ENCODE measurements at regions not wholly inside any gene's neighbourhood (a gene's known extent, or its start where the extent isn't known, plus 50 kb on each side); places are given as distances from the start of the nearest gene placed in this dataset.

DNA sequence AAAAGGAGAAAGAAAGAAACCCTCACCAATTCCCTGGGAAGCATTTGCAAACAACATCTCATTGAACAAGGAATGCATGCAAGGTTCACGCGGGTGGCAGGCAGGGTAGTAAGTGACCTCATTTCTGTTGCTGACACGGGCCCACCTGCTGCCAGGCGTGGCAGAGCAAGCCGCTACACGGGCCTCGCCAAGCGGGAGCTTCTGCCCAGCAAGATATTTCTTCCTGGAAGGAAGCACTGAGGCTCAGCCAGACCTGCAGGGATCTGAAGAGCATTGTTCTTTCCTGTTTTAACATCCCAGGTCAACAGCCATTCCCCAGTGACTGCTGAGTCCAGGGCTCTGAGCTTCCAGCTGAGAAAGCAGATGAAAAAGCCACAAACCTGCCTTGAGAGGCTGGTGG lies 91.9 kb upstream of the IGSF21 start:
- TF ChIP-seq, protein P1, sequence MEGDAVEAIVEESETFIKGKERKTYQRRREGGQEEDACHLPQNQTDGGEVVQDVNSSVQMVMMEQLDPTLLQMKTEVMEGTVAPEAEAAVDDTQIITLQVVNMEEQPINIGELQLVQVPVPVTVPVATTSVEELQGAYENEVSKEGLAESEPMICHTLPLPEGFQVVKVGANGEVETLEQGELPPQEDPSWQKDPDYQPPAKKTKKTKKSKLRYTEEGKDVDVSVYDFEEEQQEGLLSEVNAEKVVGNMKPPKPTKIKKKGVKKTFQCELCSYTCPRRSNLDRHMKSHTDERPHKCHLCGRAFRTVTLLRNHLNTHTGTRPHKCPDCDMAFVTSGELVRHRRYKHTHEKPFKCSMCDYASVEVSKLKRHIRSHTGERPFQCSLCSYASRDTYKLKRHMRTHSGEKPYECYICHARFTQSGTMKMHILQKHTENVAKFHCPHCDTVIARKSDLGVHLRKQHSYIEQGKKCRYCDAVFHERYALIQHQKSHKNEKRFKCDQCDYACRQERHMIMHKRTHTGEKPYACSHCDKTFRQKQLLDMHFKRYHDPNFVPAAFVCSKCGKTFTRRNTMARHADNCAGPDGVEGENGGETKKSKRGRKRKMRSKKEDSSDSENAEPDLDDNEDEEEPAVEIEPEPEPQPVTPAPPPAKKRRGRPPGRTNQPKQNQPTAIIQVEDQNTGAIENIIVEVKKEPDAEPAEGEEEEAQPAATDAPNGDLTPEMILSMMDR (IDR thresholded peaks at IDR 0.05; ENCODE audit: low read depth, low read length, missing control alignments): no peak
- in situ Hi-C loops (cut with HindIII; ENCODE audit: low pct_ligation_motif_present, low sequenced_read_pairs): no loop called here
- no peak for DNase-seq
- no peak overlapping the region for H3K27ac ChIP-seq
- no peaks in the 10 kb centered on the region for H3K27me3 ChIP-seq (replicated peaks)
- H3K36me3 ChIP-seq (replicated peaks): no peaks in the 10 kb centered on the region
- no peak overlapping the region for H3K4me3 ChIP-seq (ENCODE audit: low read depth, low read length)

DNA sequence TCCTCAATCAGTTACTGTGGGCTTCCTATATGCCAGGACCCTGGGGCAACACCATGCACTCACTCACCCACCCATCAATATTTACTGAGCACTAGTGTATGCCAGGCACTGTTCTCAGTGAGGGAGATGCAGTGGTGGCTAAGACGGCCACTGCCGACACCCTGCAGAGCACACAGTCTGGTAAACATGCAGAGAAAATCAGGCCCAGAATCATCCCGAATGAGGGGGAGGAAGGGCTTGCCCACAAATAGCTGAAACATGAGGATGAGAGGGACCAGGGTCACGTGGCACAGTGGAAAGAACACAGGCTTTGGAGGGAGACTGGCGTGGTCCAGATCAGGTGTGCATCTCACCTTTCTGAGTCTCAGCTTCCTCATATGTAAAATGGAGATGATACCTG lies 89.2 kb upstream of the IGSF21 start:
- Histone ChIP-seq H3K27ac (no peak overlapping the region), H3K27me3 (replicated peaks) (no peaks in the 10 kb centered on the region), H3K36me3 (replicated peaks) (no peaks in the 10 kb centered on the region), H3K4me3 (ENCODE audit: low read depth, low read length) (no peak overlapping the region)
- in situ Hi-C loops (cut with HindIII; ENCODE audit: low pct_ligation_motif_present, low sequenced_read_pairs): no loop called here
- DNase-seq: no peak
- TF ChIP-seq, protein P1 (IDR thresholded peaks at IDR 0.05; ENCODE audit: low read depth, low read length, missing control alignments): no peak

DNA sequence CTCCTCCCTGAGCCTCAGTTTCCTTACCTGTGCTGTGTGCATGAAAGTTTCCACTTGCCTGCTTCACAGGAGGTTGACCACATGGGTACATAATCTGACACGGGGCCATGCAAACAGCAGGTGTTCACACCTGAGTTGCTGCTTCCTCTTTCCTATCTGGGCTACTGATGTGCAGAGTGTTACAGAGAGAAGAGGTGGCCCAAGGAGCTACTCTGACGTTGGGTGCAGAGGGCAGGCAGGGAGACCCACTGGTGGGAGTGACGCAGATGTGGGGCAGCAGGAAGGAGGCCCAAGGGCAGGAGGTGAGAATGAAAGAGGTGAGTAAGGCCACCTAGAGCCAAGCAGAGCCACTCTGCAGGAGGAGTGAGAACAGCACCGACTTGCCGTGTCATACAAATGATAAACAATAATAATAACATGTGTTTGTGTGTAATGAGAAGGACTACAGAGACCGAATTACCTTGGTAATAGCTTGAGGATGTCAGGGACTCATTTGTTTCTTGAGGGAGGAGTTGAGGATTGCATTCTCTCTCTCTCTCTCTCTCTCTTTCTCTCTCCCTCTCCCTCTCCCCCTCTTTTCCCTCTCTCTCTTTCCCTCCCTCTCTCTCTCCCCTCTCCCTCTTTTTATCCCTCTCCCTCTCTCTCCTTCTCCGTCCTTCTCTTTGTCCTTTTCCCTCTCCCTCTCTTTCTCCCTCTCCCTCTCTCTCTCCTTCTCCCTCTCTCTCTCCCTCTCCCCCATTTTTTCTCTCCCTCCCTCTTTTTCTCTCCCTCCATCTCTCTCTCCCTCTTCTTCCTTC lies 87.4 kb upstream of the IGSF21 start:
- in situ Hi-C loops (cut with HindIII; ENCODE audit: low pct_ligation_motif_present, low sequenced_read_pairs): no loop called here
- no peak for DNase-seq
- TF ChIP-seq, protein P1 (IDR thresholded peaks at IDR 0.05; ENCODE audit: low read depth, low read length, missing control alignments): no peak
- no peak overlapping the region for H3K27ac ChIP-seq
- H3K4me3 ChIP-seq (ENCODE audit: low read depth, low read length): no peak overlapping the region
- H3K36me3 ChIP-seq (replicated peaks): no peaks in the 10 kb centered on the region
- no peaks in the 10 kb centered on the region for H3K27me3 ChIP-seq (replicated peaks)

DNA sequence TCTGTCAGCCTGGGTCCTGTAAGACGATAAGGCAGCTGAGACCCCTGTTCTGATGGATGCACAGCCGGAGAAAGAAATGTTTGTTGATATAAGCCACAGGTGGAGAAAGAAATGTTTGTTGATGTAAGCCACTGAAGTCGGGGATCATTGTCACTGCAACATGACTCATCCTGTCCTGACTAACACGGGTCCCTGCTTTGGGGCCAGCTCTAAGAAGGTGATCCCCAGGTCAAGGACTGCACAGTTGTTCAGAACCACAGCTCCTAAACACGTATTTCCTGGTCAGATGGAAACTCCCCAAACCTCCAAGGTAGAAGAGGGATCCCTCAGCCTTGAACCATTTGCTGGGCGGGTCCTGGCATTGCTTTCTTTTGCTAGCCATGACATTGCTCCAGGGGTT lies 86.4 kb upstream of the IGSF21 start:
- H3K4me3 ChIP-seq (ENCODE audit: low read depth, low read length): no peak overlapping the region
- H3K36me3 ChIP-seq (replicated peaks): no peaks in the 10 kb centered on the region
- TF ChIP-seq, protein P1 (IDR thresholded peaks at IDR 0.05; ENCODE audit: low read depth, low read length, missing control alignments): no peak
- H3K27me3 ChIP-seq (replicated peaks): no peaks in the 10 kb centered on the region
- in situ Hi-C loops (cut with HindIII; ENCODE audit: low pct_ligation_motif_present, low sequenced_read_pairs): no loop called here
- H3K27ac ChIP-seq: no peak overlapping the region
- DNase-seq: no peak

DNA sequence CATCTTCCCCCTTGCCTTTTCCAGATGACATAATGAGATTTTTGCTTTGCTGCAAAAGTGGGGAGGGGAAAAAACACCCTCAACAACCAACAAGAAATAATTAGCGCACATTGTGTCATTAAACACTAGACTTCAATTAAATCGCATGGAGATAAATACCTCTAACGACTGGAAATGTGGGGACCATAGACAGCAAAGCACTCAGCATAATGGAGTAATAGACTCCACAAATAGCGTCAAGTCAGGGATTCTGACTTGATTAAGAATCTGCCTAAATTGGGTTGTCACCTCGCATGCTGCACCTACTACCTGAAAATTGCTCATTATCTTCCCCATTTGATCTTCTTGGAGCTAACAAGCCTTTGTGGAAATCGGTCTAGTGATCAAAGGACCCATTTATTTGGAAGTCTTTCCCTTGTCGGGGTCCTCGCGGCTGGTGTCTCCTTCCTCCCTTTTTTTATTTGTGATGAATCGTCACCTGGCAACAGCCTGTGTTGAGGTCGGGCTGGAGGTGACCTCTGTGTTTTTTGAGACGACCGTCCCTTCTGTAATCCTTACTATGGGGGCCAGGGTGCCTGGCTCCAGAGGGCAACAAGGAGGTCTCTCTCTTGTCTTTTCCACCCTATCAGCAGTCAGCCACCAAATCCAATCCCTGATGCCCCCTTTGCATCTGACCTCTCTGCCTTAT lies 75.3 kb upstream of the IGSF21 start:
- H3K27me3 ChIP-seq (replicated peaks): no peaks in the 10 kb centered on the region
- no peak overlapping the region for H3K27ac ChIP-seq
- in situ Hi-C loops (cut with HindIII; ENCODE audit: low pct_ligation_motif_present, low sequenced_read_pairs): no loop called here
- no peaks in the 10 kb centered on the region for H3K36me3 ChIP-seq (replicated peaks)
- no peak overlapping the region for H3K4me3 ChIP-seq (ENCODE audit: low read depth, low read length)
- TF ChIP-seq, protein P1 (IDR thresholded peaks at IDR 0.05; ENCODE audit: low read depth, low read length, missing control alignments): no peak
- no peak for DNase-seq

All from brain microvascular endothelial cell (primary cell).